ENCODE measurements at regions not wholly inside any gene's neighbourhood (a gene's known extent, or its start where the extent isn't known, plus 50 kb on each side); places are given as distances from the start of the nearest gene placed in this dataset.

DNA sequence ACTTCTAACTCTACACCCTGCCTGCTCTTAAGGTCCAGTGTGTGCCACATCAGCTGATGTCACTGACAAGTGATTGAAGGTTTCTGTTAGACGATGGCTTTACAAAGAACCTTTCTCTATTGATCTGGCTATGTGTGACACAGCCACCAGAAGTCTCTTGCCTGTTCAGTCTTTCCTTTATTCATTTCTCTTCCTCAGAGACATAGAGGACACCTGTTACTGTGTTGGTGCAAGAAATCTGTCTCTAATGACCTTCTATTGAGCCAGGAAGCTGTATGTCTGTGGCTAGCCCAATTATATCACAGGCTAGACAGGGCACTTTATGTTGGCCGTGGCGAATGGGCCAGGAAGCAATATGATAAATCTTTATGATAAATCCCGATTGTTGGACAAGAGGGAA lies 173.3 kb upstream of the GAP43 start:
- Histone ChIP-seq H3K4me1 (no peaks in the 10 kb centered on the region), H3K9me3 (no peaks in the 10 kb centered on the region), H3K4me3 (no peak overlapping the region), H3K27ac (no peak overlapping the region), H3K36me3 (no peaks in the 10 kb centered on the region), H3K27me3 (no peaks in the 10 kb centered on the region)
- whole genome bisulfite sequencing, 2 donors, result 61 to 77% methylated on average over 4 of the region's 4 CpGs
- intact Hi-C loops (cut with DNase I), result no loop called here
- TF ChIP-seq, protein P1, sequence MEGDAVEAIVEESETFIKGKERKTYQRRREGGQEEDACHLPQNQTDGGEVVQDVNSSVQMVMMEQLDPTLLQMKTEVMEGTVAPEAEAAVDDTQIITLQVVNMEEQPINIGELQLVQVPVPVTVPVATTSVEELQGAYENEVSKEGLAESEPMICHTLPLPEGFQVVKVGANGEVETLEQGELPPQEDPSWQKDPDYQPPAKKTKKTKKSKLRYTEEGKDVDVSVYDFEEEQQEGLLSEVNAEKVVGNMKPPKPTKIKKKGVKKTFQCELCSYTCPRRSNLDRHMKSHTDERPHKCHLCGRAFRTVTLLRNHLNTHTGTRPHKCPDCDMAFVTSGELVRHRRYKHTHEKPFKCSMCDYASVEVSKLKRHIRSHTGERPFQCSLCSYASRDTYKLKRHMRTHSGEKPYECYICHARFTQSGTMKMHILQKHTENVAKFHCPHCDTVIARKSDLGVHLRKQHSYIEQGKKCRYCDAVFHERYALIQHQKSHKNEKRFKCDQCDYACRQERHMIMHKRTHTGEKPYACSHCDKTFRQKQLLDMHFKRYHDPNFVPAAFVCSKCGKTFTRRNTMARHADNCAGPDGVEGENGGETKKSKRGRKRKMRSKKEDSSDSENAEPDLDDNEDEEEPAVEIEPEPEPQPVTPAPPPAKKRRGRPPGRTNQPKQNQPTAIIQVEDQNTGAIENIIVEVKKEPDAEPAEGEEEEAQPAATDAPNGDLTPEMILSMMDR (IDR thresholded peaks at IDR 0.05), result no peak
- TF ChIP-seq POLR2A (IDR thresholded peaks at IDR 0.05), result no peak
- no peak for DNase-seq

DNA sequence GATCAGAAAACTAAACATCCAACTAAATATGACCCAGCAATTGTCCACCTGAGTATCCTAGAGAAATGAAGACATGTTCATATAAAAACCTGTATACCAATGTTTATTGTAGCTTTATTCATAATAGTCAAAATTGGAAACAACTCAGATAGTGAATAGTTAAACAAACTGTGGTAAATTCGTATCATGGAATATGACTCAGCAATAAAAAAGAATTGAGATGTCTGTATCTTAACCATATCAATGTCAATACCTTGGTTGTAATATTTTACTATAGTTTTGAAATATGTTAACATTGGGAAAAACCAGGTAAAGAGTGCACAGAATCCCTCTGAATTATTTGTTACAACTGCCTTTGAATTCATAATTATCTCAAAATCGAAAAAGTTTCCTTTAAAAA lies 159.3 kb upstream of the GAP43 start:
- H3K4me3 ChIP-seq, result no peak overlapping the region
- 54 to 64% methylated on average over 2 of the region's 2 CpGs for WGBS, 2 donors
- TF ChIP-seq, protein P1 (IDR thresholded peaks at IDR 0.05), result no peak
- TF ChIP-seq POLR2A (IDR thresholded peaks at IDR 0.05), result no peak
- H3K4me1 ChIP-seq, result no peaks in the 10 kb centered on the region
- DNase-seq, result no peak
- H3K27ac ChIP-seq, result no peak overlapping the region
- no peaks in the 10 kb centered on the region for H3K9me3 ChIP-seq
- intact Hi-C loops (cut with DNase I), result no loop called here
- no peaks in the 10 kb centered on the region for H3K36me3 ChIP-seq
- H3K27me3 ChIP-seq, result no peaks in the 10 kb centered on the region

DNA sequence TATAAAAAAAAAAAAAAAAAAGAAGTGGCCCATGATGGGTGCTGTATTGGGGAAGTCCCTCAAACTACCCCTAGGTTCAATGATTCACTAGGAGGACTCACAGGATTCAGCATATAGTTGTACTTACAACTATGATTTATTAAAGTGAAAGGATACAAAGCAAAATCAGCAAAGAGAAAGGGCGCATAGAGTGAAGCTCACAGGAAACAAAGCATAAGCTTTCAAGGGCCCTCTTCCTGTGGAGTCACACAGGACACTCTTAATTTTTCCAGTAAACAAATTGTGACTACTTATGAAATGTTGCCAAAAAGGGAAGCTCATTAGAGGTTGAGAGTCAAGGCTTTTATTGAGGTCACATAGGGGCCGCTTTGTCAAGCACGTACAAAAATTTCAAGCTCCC lies 153.7 kb upstream of the GAP43 start:
- Histone ChIP-seq H3K27ac (no peak overlapping the region), H3K27me3 (no peaks in the 10 kb centered on the region), H3K4me3 (no peak overlapping the region), H3K4me1 (no peaks in the 10 kb centered on the region), H3K36me3 (no peaks in the 10 kb centered on the region), H3K9me3 (no peaks in the 10 kb centered on the region)
- DNase-seq, result no peak
- 39 to 55% methylated on average over 3 of the region's 3 CpGs for WGBS, 2 donors
- intact Hi-C loops (cut with DNase I), result no loop called here
- TF ChIP-seq, protein P1 (IDR thresholded peaks at IDR 0.05), result no peak
- TF ChIP-seq POLR2A (IDR thresholded peaks at IDR 0.05), result no peak

GRCh38 chr3:115470254-115470653 lies 153.1 kb upstream of the GAP43 start:
- no peak for DNase-seq
- no peaks in the 10 kb centered on the region for H3K4me1 ChIP-seq
- H3K4me3 ChIP-seq, result no peak overlapping the region
- H3K27ac ChIP-seq, result no peak overlapping the region
- no peaks in the 10 kb centered on the region for H3K27me3 ChIP-seq
- TF ChIP-seq POLR2A (IDR thresholded peaks at IDR 0.05), result no peak
- TF ChIP-seq, protein P1 (IDR thresholded peaks at IDR 0.05), result no peak
- H3K9me3 ChIP-seq, result no peaks in the 10 kb centered on the region
- 44 to 74% methylated on average over 3 of the region's 3 CpGs for WGBS, 2 donors
- H3K36me3 ChIP-seq, result no peaks in the 10 kb centered on the region
- intact Hi-C loops (cut with DNase I), result no loop called here

- Histone ChIP-seq H3K9me3 (no peaks in the 10 kb centered on the region), H3K4me3 (no peak overlapping the region), H3K36me3 (no peaks in the 10 kb centered on the region), H3K27ac (no peak overlapping the region), H3K4me1 (no peaks in the 10 kb centered on the region), H3K27me3 (no peaks in the 10 kb centered on the region)
- no peak for TF ChIP-seq POLR2A (IDR thresholded peaks at IDR 0.05)
- TF ChIP-seq, protein P1 (IDR thresholded peaks at IDR 0.05), result no peak
- DNase-seq, result no peak
- WGBS, 2 donors, result 77 to 86% methylated on average over 9 of the region's 9 CpGs
- intact Hi-C loops (cut with DNase I), result no loop called here
Measured at GRCh38 chr3:115475178-115476041, 147.9 kb upstream of the GAP43 start.

All from esophagus squamous epithelium (tissue), 5 donors.